Lower leg skin (tissue), 4 donors: ENCODE measurements at regions not wholly inside any gene's neighbourhood (a gene's known extent, or its start where the extent isn't known, plus 50 kb on each side); places are given as distances from the start of the nearest gene placed in this dataset.
A peak's percentile ranks its signal among the peaks of the same experiment; 100 is the strongest.

ENCODE experiments used
- DNase-seq, 2 donors: peaks; one replicate each; pipeline ENCODE4 v3.0.0-alpha.2; 2019; ENCODE audit warnings: low spot score in 2 of 2
- H3K4me3 ChIP-seq: fragments of 200-600 bp; sonication (generic); 2 replicates; pipeline ENCODE4 v1.5.1; 2017; ENCODE audit warnings: mild to moderate bottlenecking, low read depth; ENCODE audit not compliant: poor library complexity, severe bottlenecking
- CTCF ChIP-seq, 3 donors: fragments of 450-650 bp; IDR thresholded peaks; one replicate each; pipeline ENCODE4 v1.5.1; 2016; ENCODE audit warnings: antibody characterized with exemption in 3 of 3, mild to moderate bottlenecking in 3 of 3, moderate library complexity in 2 of 3
- POLR2A ChIP-seq, 2 donors: fragments of 450-650 bp; IDR thresholded peaks; one replicate each; pipeline ENCODE4 v1.6.1; 2016 to 2017; ENCODE audit warnings: antibody characterized with exemption in 2 of 2, mild to moderate bottlenecking in 1 of 2, moderate library complexity in 1 of 2
- WGBS, 2 donors: methylation state at CpG; one replicate each; pipeline ENCODE4 v1.1.5; 2018; 5-methylcytosine and 5-hydroxymethylcytosine counted together
- intact Hi-C: fragments of 100-400 bp; cut with DNase I; formaldehyde crosslinking; loops from one replicate; pipeline ENCODE4 v1.15.0; 2023; ENCODE audit warnings: low total_unique reads

GRCh38 chr7:68504716-68505115, 1093.6 kb upstream of the AUTS2 start:
- 61 to 71% methylated on average over 1 of the region's 1 CpG for WGBS, 2 donors
- TF ChIP-seq POLR2A (IDR thresholded peaks at IDR 0.05) (no peak), CTCF (IDR thresholded peaks at IDR 0.05) (no peak)
- DNase-seq = peak in 1 of 2 donors; percentile 29
- intact Hi-C loops = no loop called here
- no peak overlapping the region for H3K4me3 ChIP-seq

GRCh38 chr7:68505721-68506120, 1092.6 kb upstream of the AUTS2 start:
- WGBS, 2 donors = 90 to 95% methylated on average over 4 of the region's 4 CpGs
- intact Hi-C loops = no loop called here
- peak in 1 of 2 donors; percentile 39 for DNase-seq
- no peak overlapping the region for H3K4me3 ChIP-seq
- TF ChIP-seq CTCF (IDR thresholded peaks at IDR 0.05) = no peak
- TF ChIP-seq POLR2A (IDR thresholded peaks at IDR 0.05) = no peak

GRCh38 chr7:68507668-68508067, 1090.6 kb upstream of the AUTS2 start:
- DNase-seq = no peak
- intact Hi-C loops = no loop called here
- H3K4me3 ChIP-seq = no peak overlapping the region
- TF ChIP-seq POLR2A (IDR thresholded peaks at IDR 0.05) (no peak), CTCF (IDR thresholded peaks at IDR 0.05) (no peak)
- 79 to 87% methylated on average over 4 of the region's 4 CpGs for WGBS, 2 donors

- TF ChIP-seq CTCF (IDR thresholded peaks at IDR 0.05) = no peak
- TF ChIP-seq POLR2A (IDR thresholded peaks at IDR 0.05) = no peak
- WGBS, 2 donors = 83 to 93% methylated on average over 2 to 3 of the region's 3 CpGs
- H3K4me3 ChIP-seq = no peak overlapping the region
- peak in 1 of 2 donors; percentile 12 for DNase-seq
- intact Hi-C loops = no loop called here
These were observed 1089.2 kb upstream of the AUTS2 start for GRCh38 chr7:68509054-68509453.

GRCh38 chr7:68509603-68510002, 1088.7 kb upstream of the AUTS2 start:
- TF ChIP-seq POLR2A (IDR thresholded peaks at IDR 0.05) = no peak
- no peak for TF ChIP-seq CTCF (IDR thresholded peaks at IDR 0.05)
- H3K4me3 ChIP-seq = no peak overlapping the region
- 71 to 77% methylated on average over 5 of the region's 5 CpGs for WGBS, 2 donors
- peak in 1 of 2 donors; percentile 34 for DNase-seq
- intact Hi-C loops = no loop called here

GRCh38 chr7:68511281-68511680, 1087.0 kb upstream of the AUTS2 start:
- TF ChIP-seq CTCF (IDR thresholded peaks at IDR 0.05) (no peak), POLR2A (IDR thresholded peaks at IDR 0.05) (no peak)
- WGBS, 2 donors = 51 to 57% methylated on average over 8 to 10 of the region's 10 CpGs
- DNase-seq = peak in 1 of 2 donors; percentile 67
- no peak overlapping the region for H3K4me3 ChIP-seq
- intact Hi-C loops = no loop called here
